SK-N-MC (cell line): ENCODE measurements at regions not wholly inside any gene's neighbourhood (a gene's known extent, or its start where the extent isn't known, plus 50 kb on each side); places are given as distances from the start of the nearest gene placed in this dataset.
"Not testable (repeated sequence)": the region's sequence is repeated elsewhere in the genome, so short reads cannot be mapped to it uniquely, and the experiment has no call there.

Experiments used
- DNase-seq: peaks from one replicate; pipeline ENCODE4 v3.0.0-alpha.2; 2011; ENCODE audit warnings: low read depth, low spot score
- H3K27ac ChIP-seq: fragments of 200-600 bp; sonication (generic); 2 replicates; pipeline ENCODE4 v1.5.1; 2016; ENCODE audit warnings: mixed run types
- H3K36me3 ChIP-seq: fragments of 200-600 bp; sonication (generic); 2 replicates; pipeline ENCODE4 v1.6.1; 2017; ENCODE audit warnings: antibody characterized with exemption, low read length, mixed read lengths; ENCODE audit not compliant: insufficient read depth
- H3K4me3 ChIP-seq: fragments of 200-600 bp; sonication (generic); 2 replicates; pipeline ENCODE4 v1.5.1; 2016
- H3K9ac ChIP-seq: fragments of 200-600 bp; sonication (generic); 2 replicates; pipeline ENCODE4 v1.8.0; 2017; ENCODE audit warnings: mixed run types, mixed read lengths; ENCODE audit not compliant: insufficient read length
- H3K9me3 ChIP-seq: fragments of 200-600 bp; sonication (generic); 2 replicates; pipeline ENCODE4 v1.6.1; 2017; ENCODE audit warnings: low read depth, mild to moderate bottlenecking, antibody characterized with exemption, low read length, moderate library complexity, mixed read lengths
- EZH2 ChIP-seq: fragments of 200-600 bp; sonication (generic); IDR thresholded peaks from one replicate; pipeline ENCODE4 v1.6.1; 2017; ENCODE audit warnings: antibody characterized with exemption
- FOXP2 ChIP-seq: optimal IDR thresholded peaks from 2 replicates; pipeline ENCODE3; 2011; ENCODE audit warnings: mild to moderate bottlenecking, moderate library complexity; ENCODE audit not compliant: insufficient read depth; ENCODE audit errors: extremely low read length, control extremely low read depth
- POLR2AphosphoS5 ChIP-seq: IDR thresholded peaks from 2 replicates; pipeline ENCODE4 v1.6.1; 2012; ENCODE audit warnings: mild to moderate bottlenecking, low read depth, low read length, borderline replicate concordance

DNA sequence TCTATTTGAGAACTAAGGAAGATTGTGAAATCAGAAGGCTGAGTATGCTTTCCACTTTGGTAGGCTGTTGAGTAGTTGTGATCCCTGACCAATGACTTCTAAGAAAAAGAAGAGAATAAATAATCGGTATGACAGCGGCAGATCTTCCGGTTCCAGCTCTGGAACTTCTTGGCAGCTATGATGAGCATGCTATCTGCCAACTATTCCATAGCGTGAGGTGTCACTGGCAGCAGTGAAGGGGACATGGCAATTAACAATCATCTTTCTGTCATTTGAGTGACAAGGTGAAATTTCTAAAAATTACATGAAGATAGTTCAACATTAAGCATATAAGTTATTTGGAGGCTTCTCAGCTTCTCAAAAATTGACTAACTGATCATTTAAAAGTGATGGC, 140.1 kb upstream of the NETO1 start:
- Histone ChIP-seq H3K9ac (no peak overlapping the region), H3K4me3 (no peak overlapping the region), H3K36me3 (no peaks in the 10 kb centered on the region), H3K27ac (no peak overlapping the region), H3K9me3 (no peaks in the 10 kb centered on the region)
- no peak for TF ChIP-seq EZH2
- TF ChIP-seq POLR2AphosphoS5: no peak
- no peak for TF ChIP-seq FOXP2
- no peak for DNase-seq

DNA sequence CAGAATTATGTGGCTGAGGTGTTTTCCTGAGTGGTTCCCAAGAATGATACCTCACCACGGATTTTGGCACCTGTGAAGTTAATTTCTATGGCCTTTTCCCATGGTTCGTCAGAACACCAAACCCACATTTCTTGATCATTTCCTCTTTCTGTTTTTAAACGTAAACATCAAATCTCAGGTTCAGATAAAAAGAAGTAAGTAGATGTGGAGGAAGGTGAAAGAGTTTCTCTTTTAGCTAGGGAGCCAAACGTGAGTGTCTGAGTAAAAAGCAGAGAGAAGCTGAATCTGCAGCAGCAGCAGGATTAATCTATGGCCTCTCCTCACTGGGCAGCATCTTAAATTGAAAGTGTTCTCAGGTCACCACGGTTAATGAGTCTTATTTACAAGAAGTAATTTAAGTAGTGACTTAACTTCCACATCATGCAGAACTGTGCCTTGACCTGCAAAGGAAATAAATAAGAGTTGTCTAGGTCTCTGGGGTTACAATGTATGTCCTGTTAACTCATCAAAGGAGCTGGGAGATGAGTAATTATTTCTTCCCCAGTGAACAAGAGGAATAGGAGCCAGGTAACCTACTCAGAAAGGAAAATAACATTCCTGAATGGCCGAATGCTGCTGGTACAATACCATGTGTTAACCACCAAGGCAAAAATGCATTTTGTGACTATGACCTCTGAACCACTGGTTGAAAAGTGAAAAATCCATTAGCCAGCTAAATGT, 139.6 kb upstream of the NETO1 start:
- TF ChIP-seq FOXP2 (no peak), POLR2AphosphoS5 (no peak), EZH2 (no peak)
- Histone ChIP-seq H3K9me3 (no peaks in the 10 kb centered on the region), H3K4me3 (no peak overlapping the region), H3K27ac (no peak overlapping the region), H3K9ac (no peak overlapping the region), H3K36me3 (no peaks in the 10 kb centered on the region)
- DNase-seq: no peak

GRCh38 chr18:73006331-73006730, 138.5 kb upstream of the NETO1 start:
- Histone ChIP-seq H3K9ac (no peak overlapping the region), H3K4me3 (no peak overlapping the region), H3K27ac (no peak overlapping the region), H3K9me3 (no peaks in the 10 kb centered on the region), H3K36me3 (no peaks in the 10 kb centered on the region)
- TF ChIP-seq POLR2AphosphoS5: no peak
- TF ChIP-seq FOXP2: no peak
- TF ChIP-seq EZH2: no peak
- DNase-seq: no peak

DNA sequence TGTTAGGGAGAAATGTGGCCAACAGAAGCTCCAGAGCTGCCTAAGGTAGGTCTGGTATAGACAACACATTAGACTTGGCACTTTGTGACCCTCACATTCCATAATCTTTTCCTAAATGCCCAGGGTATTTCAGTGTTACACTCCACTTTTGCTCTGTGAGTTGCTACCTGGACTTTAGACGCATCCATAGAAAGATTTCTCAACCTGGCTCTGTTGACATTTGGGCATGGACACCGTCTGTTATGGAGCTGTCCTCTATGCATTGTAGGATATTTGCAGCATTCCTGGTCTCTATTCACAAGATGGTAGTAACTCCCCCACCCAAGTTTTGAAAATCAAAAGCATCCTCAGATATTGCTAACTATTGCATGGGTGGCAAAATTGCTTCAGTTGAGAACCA, 136.5 kb upstream of the NETO1 start:
- Histone ChIP-seq H3K27ac (no peak overlapping the region), H3K36me3 (no peaks in the 10 kb centered on the region), H3K9ac (no peak overlapping the region), H3K4me3 (no peak overlapping the region), H3K9me3 (no peaks in the 10 kb centered on the region)
- TF ChIP-seq POLR2AphosphoS5 (no peak), FOXP2 (no peak), EZH2 (no peak)
- DNase-seq: no peak

GRCh38 chr18:72999971-73000607, 132.3 kb upstream of the NETO1 start:
- no peak for TF ChIP-seq POLR2AphosphoS5
- TF ChIP-seq EZH2: no peak
- TF ChIP-seq FOXP2: no peak
- Histone ChIP-seq H3K9ac (no peak overlapping the region), H3K36me3 (no peaks in the 10 kb centered on the region), H3K27ac (no peak overlapping the region), H3K9me3 (no peaks in the 10 kb centered on the region), H3K4me3 (no peak overlapping the region)
- DNase-seq: no peak

- Histone ChIP-seq H3K4me3 (no peak overlapping the region), H3K27ac (no peak overlapping the region), H3K9me3 (no peaks in the 10 kb centered on the region), H3K9ac (no peak overlapping the region), H3K36me3 (no peaks in the 10 kb centered on the region)
- TF ChIP-seq FOXP2 (no peak), POLR2AphosphoS5 (no peak), EZH2 (no peak)
- no peak for DNase-seq
These were observed 127.8 kb upstream of the NETO1 start for GRCh38 chr18:72995558-72995957.

GRCh38 chr18:72993250-72993649, 125.5 kb upstream of the NETO1 start:
- no peaks in the 10 kb centered on the region for H3K36me3 ChIP-seq
- no peak overlapping the region for H3K4me3 ChIP-seq
- H3K9ac ChIP-seq: no peak overlapping the region
- H3K9me3 ChIP-seq: no peaks in the 10 kb centered on the region
- TF ChIP-seq FOXP2 (no peak), EZH2 (no peak), POLR2AphosphoS5 (no peak)
- no peak overlapping the region for H3K27ac ChIP-seq
- no peak for DNase-seq

DNA sequence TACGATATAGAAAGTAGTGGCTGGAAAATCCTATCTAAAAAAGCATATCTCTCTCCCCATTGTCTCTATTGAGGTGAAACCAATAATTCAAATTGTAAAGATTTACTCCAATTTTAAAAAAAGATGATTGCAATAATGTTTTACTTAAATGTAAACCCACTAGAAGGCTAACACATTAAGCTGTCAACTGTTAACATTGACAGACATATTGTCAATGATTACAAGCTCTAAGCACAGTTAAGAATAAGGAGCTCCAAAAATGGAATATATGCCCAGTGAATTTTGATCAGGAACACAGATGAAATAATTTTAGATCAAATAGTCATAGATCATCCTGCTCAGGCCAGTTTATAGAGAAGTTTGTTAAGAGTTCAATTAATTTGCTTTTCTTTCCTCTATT, 123.6 kb upstream of the NETO1 start:
- Histone ChIP-seq H3K27ac (no peak overlapping the region), H3K9ac (no peak overlapping the region), H3K9me3 (no peaks in the 10 kb centered on the region), H3K4me3 (no peak overlapping the region), H3K36me3 (no peaks in the 10 kb centered on the region)
- TF ChIP-seq POLR2AphosphoS5 (no peak), EZH2 (no peak), FOXP2 (no peak)
- no peak for DNase-seq

DNA sequence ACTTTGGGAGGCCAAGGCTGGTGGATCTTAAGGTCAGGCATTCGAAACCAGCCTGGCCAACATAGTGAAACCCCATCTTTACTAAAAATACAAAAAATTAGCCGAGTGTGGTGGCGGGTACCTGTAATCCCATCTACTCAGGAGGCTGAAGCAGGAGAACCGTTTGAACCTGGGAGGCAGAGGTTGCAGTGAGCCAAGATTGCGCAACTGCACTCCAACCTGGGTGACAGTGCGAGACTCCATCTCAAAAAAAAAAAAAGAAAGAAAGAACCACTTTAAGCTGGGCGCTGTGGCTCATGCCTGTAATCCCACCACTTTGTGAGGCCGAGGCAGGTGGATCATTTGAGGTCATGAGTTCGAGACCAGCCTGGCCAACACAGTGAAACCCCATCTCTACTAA, 119.8 kb upstream of the NETO1 start:
- H3K36me3 ChIP-seq, DNase-seq, H3K9ac ChIP-seq, H3K27ac ChIP-seq, H3K4me3 ChIP-seq, H3K9me3 ChIP-seq: not testable (repeated sequence)
